ENCODE measurements at regions not wholly inside any gene's neighbourhood (a gene's known extent, or its start where the extent isn't known, plus 50 kb on each side); places are given as distances from the start of the nearest gene placed in this dataset.

- TF ChIP-seq POLR2AphosphoS5 (IDR thresholded peaks at IDR 0.05) (peak in 3 of 4 donors; percentile 25 to 53 (median 51)), CTCF (IDR thresholded peaks at IDR 0.05) (no peak)
Measured at GRCh38 chr10:4083509-4084003, 298.5 kb upstream of the KLF6 start.

Data from sigmoid colon (tissue), 4 donors.